ENCODE measurements at regions not wholly inside any gene's neighbourhood (a gene's known extent, or its start where the extent isn't known, plus 50 kb on each side); places are given as distances from the start of the nearest gene placed in this dataset.

DNA sequence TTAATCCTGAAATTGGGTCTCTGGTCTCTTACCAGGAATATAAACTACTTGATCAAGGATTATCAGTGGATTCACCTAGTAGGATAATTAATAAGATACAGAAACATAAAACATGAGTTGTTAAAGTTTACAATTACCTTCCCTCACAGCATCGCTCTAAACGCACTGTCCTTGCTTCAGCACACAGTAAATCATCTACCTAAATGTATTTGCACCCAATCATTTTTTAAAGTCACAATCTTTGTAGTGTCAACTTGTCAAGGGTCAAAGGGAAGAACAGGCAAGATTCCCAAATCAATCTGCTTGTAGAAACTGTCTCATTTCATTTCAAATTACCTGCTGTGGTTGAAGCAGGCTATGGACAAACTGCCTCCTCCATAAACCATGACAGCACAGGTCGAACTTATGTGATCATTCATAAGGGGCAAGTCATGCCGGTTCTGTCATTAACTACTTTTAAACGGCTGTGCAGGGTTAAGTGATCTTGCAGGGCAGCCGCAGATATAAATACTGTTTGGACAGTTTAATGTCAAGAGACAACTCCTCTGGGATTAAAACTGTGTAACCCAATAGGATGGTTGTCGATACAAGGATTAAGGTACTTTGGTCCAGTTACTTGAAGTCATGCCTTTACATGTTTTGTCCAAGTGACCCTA lies 93.6 kb downstream of the ZNF281 start:
- Histone ChIP-seq H3K27me3 (ENCODE audit: insufficient read depth, low read length, poor library complexity) (peaks cover 39% of the 10 kb centered on the region), H2AFZ (ENCODE audit: low read depth, low read length) (no peak overlapping the region)

DNA sequence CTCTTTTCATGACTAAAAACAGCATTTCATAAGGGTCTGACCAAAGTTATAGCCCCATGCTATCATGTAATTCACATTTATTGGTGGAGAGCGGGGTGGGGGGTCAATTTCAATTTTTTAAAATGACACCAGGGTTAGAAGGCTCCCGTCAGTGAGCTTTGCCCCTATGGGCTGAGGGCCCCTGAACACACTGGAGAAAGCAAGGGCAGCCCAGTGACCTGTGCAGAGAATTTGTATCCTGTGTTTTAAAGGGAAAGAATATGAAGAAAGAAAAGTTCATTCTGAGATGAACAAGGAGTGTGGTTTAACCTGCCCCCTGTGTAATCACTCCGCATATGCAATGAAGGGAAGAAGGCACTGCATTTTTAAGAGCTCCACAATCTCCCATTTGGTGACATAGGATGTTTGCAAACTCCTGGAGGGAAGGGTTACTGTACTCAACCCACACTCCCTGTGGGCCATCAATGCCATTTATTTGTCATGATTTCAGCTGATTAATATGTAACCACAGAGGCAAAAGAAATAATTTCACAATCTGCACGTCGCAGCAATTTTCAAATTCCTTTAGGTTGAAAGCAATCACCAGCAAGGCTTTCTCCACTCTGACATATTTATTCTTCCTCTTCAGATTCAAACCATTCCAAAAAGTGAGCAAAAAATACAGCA lies 95.6 kb downstream of the ZNF281 start:
- Histone ChIP-seq H3K27ac (ENCODE audit: low read length) (no peak overlapping the region), H3K4me2 (ENCODE audit: insufficient read depth, low read length) (no peak overlapping the region), H3K4me1 (ENCODE audit: insufficient read depth, low read length) (no peaks in the 10 kb centered on the region), H2AFZ (ENCODE audit: low read depth, low read length) (no peak overlapping the region), H3K79me2 (ENCODE audit: insufficient read depth, low read length) (no peaks in the 10 kb centered on the region), H4K20me1 (ENCODE audit: insufficient read depth, low read length) (no peaks in the 10 kb centered on the region), H3K9ac (ENCODE audit: low read depth, low read length) (no peak overlapping the region), H3K9me3 (ENCODE audit: insufficient read depth, low read length, severe bottlenecking) (no peaks in the 10 kb centered on the region), H3K4me3 (ENCODE audit: low read depth in 1 of 2, low read length in 2 of 2) (no peak overlapping the region), H3K27me3 (ENCODE audit: insufficient read depth, low read length, poor library complexity) (peaks cover 35% of the 10 kb centered on the region), H3K36me3 (ENCODE audit: insufficient read depth, low read length) (no peaks in the 10 kb centered on the region)
- no peak for ATAC-seq (ENCODE audit: insufficient read depth, low read depth)
- TF ChIP-seq, protein P1, sequence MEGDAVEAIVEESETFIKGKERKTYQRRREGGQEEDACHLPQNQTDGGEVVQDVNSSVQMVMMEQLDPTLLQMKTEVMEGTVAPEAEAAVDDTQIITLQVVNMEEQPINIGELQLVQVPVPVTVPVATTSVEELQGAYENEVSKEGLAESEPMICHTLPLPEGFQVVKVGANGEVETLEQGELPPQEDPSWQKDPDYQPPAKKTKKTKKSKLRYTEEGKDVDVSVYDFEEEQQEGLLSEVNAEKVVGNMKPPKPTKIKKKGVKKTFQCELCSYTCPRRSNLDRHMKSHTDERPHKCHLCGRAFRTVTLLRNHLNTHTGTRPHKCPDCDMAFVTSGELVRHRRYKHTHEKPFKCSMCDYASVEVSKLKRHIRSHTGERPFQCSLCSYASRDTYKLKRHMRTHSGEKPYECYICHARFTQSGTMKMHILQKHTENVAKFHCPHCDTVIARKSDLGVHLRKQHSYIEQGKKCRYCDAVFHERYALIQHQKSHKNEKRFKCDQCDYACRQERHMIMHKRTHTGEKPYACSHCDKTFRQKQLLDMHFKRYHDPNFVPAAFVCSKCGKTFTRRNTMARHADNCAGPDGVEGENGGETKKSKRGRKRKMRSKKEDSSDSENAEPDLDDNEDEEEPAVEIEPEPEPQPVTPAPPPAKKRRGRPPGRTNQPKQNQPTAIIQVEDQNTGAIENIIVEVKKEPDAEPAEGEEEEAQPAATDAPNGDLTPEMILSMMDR (IDR thresholded peaks at IDR 0.05; ENCODE audit: borderline replicate concordance, extremely low read depth, low read length, poor library complexity, severe bottlenecking): no peak
- TF ChIP-seq EZH2 (IDR thresholded peaks at IDR 0.05; ENCODE audit: borderline replicate concordance, low read depth, low read length, severe bottlenecking): no peak
- DNase-seq: no peak

More for the DNA sequence above, 93.6 kb downstream of the ZNF281 start:
- Histone ChIP-seq H3K4me3 (ENCODE audit: low read depth in 1 of 2, low read length in 2 of 2) (no peak overlapping the region), H4K20me1 (ENCODE audit: insufficient read depth, low read length) (no peaks in the 10 kb centered on the region), H3K27ac (ENCODE audit: low read length) (no peak overlapping the region), H3K36me3 (ENCODE audit: insufficient read depth, low read length) (no peaks in the 10 kb centered on the region), H3K4me2 (ENCODE audit: insufficient read depth, low read length) (no peak overlapping the region), H3K9me3 (ENCODE audit: insufficient read depth, low read length, severe bottlenecking) (no peaks in the 10 kb centered on the region), H3K4me1 (ENCODE audit: insufficient read depth, low read length) (no peaks in the 10 kb centered on the region), H3K9ac (ENCODE audit: low read depth, low read length) (no peak overlapping the region), H3K79me2 (ENCODE audit: insufficient read depth, low read length) (no peaks in the 10 kb centered on the region)
- TF ChIP-seq EZH2 (IDR thresholded peaks at IDR 0.05; ENCODE audit: borderline replicate concordance, low read depth, low read length, severe bottlenecking): no peak
- TF ChIP-seq, protein P1 (IDR thresholded peaks at IDR 0.05; ENCODE audit: borderline replicate concordance, extremely low read depth, low read length, poor library complexity, severe bottlenecking): no peak
- DNase-seq: no peak
- ATAC-seq (ENCODE audit: insufficient read depth, low read depth): no peak

DNA sequence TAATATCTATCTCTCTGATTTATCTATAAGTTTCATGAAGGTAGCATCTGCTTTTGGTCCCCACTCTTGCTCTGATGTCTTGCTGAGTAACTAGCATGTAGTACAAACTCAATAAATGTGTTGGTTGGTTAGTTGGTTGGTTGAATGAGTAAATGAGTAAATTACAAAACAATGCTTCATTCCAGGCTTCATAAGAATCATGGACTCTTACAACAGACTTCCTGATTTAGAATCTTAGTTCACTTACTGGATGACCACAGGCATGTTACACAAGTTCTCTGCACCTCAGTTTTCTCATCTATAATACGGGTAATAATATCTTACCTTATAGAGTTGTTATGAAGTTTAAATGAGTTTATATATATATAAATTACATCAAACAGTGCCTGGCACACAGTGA lies 98.6 kb downstream of the ZNF281 start:
- H3K9ac ChIP-seq (ENCODE audit: low read depth, low read length): no peak overlapping the region
- H3K27ac ChIP-seq (ENCODE audit: low read length): no peak overlapping the region
- DNase-seq (no peak), ATAC-seq (ENCODE audit: insufficient read depth, low read depth) (no peak)
- no peaks in the 10 kb centered on the region for H3K4me1 ChIP-seq (ENCODE audit: insufficient read depth, low read length)
- no peaks in the 10 kb centered on the region for H3K9me3 ChIP-seq (ENCODE audit: insufficient read depth, low read length, severe bottlenecking)
- TF ChIP-seq, protein P1 (IDR thresholded peaks at IDR 0.05; ENCODE audit: borderline replicate concordance, extremely low read depth, low read length, poor library complexity, severe bottlenecking): no peak
- TF ChIP-seq EZH2 (IDR thresholded peaks at IDR 0.05; ENCODE audit: borderline replicate concordance, low read depth, low read length, severe bottlenecking): no peak
- no peak overlapping the region for H3K4me3 ChIP-seq (ENCODE audit: low read depth in 1 of 2, low read length in 2 of 2)
- peaks cover 16% of the 10 kb centered on the region for H3K27me3 ChIP-seq (ENCODE audit: insufficient read depth, low read length, poor library complexity)
- H4K20me1 ChIP-seq (ENCODE audit: insufficient read depth, low read length): no peaks in the 10 kb centered on the region
- H2AFZ ChIP-seq (ENCODE audit: low read depth, low read length): no peak overlapping the region
- H3K36me3 ChIP-seq (ENCODE audit: insufficient read depth, low read length): no peaks in the 10 kb centered on the region
- no peak overlapping the region for H3K4me2 ChIP-seq (ENCODE audit: insufficient read depth, low read length)
- H3K79me2 ChIP-seq (ENCODE audit: insufficient read depth, low read length): no peaks in the 10 kb centered on the region
